Caco-2 (cell line): ENCODE measurements at regions not wholly inside any gene's neighbourhood (a gene's known extent, or its start where the extent isn't known, plus 50 kb on each side); places are given as distances from the start of the nearest gene placed in this dataset.

Source experiments
- BruUV-seq: library from RNA; stranded (reverse); fragments of 400-500 nt; replicated peaks from 2 replicates; lab custom pipeline; 2021; lab: Mats Ljungman, UMichigan
- CTCF ChIA-PET: fragments of 300-600 bp; sonication (Branson Sonifier 250); formaldehyde crosslinking; loops from one replicate; lab custom pipeline; 2022; ENCODE audit warnings: antibody characterized with exemption; lab: Charles Lee
- POLR2A ChIA-PET: fragments of 300-600 bp; sonication (Branson Sonifier 250); formaldehyde crosslinking; loops from one replicate; lab custom pipeline; 2022; ENCODE audit warnings: antibody characterized with exemption; lab: Charles Lee
- DNase-seq, 2 experiments: peaks; one replicate each; pipeline versions ENCODE4 v3.0.0 to v3.0.0-alpha.2; 2020 to 2022
- H3K27me3 ChIP-seq: replicated peaks from 2 replicates; pipeline ENCODE4 v1.6.0; 2011; ENCODE audit warnings: low read length; ENCODE audit not compliant: control insufficient read depth, insufficient read depth
- H3K36me3 ChIP-seq: 2 replicates; pipeline ENCODE4 v1.5.1; 2011; ENCODE audit warnings: low read length; ENCODE audit not compliant: control insufficient read depth, insufficient read depth
- H3K4me1 ChIP-seq: fragments of 250-450 bp; sonication (Bioruptor Pico); 2 replicates; pipeline ENCODE4 v1.5.1; 2020; ENCODE audit warnings: mild to moderate bottlenecking
- H3K4me3 ChIP-seq: 2 replicates; pipeline ENCODE4 v1.5.1; 2011; ENCODE audit warnings: low read depth, mild to moderate bottlenecking, control low read depth, low read length
- H3K9me3 ChIP-seq: fragments of 250-450 bp; sonication (Bioruptor Pico); 2 replicates; pipeline ENCODE4 v1.5.1; 2020; ENCODE audit warnings: mild to moderate bottlenecking, moderate library complexity
- H3K27ac Mint-ChIP-seq: one replicate; pipeline ENCODE4 v1.8.0; 2022; ENCODE audit warnings: mixed read lengths; ENCODE audit not compliant: unreplicated experiment
- H3K27me3 Mint-ChIP-seq: one replicate; pipeline ENCODE4 v1.8.0; 2022; ENCODE audit warnings: mixed read lengths; ENCODE audit not compliant: insufficient read depth, unreplicated experiment
- H3K36me3 Mint-ChIP-seq: one replicate; pipeline ENCODE4 v1.8.0; 2022; ENCODE audit warnings: mild to moderate bottlenecking, mixed read lengths; ENCODE audit not compliant: insufficient read depth, unreplicated experiment
- H3K4me1 Mint-ChIP-seq: one replicate; pipeline ENCODE4 v1.8.0; 2022; ENCODE audit warnings: low read depth, mixed read lengths; ENCODE audit not compliant: unreplicated experiment
- H3K4me3 Mint-ChIP-seq: one replicate; pipeline ENCODE4 v1.8.0; 2022; ENCODE audit warnings: mild to moderate bottlenecking, moderate library complexity, mixed read lengths; ENCODE audit not compliant: unreplicated experiment
- H3K9me3 Mint-ChIP-seq: one replicate; pipeline ENCODE4 v1.8.0; 2022; ENCODE audit warnings: mixed read lengths; ENCODE audit not compliant: unreplicated experiment
- intact Hi-C: fragments of 100-400 bp; cut with micrococcal nuclease; formaldehyde crosslinking; loops from one replicate; pipeline ENCODE4 v1.10.0; 2022; ENCODE audit not compliant: unreplicated experiment
- TF ChIP-seq, protein P1 (sequence below), 2 experiments: fragments of 200-600 bp in 1 of 2; IDR thresholded peaks; 1 replicate in 1 of 2; 2 replicates in 1 of 2; pipeline versions ENCODE4 v1.5.1 to v1.8.0; 2011 to 2022; ENCODE audit warnings: antibody characterized with exemption in 1 of 2, control low read depth in 1 of 2, inconsistent platforms in 1 of 2, low read depth in 1 of 2, low read length in 1 of 2, mild to moderate bottlenecking in 1 of 2, moderate library complexity in 1 of 2; ENCODE audit not compliant: insufficient read depth in 1 of 2, severe bottlenecking in 1 of 2, unreplicated experiment in 1 of 2

DNA sequence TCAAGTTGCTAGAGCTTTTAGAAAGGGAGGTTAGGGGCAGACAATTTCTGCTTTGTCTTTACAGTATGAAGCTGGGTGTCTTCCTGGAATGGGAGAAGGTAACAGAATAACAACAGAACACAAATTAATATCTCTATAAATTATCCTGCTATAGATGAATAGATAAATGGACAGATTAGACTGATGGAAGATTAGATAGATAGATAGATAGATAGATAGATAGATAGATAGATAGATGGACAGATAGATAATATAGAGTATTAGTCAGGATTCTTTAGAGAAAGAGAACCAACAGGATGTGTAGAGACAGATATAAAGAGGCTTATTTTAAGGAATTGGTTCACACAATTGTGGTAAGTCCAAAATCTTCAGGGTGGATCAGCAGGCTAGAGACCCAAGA, 302.2 kb downstream of the BCL11A start:
- POLR2A ChIA-PET, result no interaction called here

DNA sequence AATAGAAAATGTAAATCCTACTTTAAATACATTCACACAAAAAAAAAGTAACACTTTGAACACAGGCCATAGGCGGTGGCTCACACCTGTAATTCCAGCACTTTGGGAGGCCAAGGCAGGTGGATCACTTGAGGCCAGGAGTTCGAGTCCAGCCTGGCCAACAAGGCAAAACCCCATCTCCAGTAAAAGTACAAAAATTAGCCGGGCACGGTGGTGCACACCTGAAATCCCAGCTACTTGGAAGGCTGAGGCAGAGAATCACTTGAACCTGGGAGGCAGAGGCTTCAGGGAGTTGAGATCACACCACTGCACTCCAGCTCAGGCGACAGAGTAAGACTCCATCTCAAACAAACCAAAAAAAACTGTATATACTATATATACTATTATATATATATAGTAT, 303.6 kb downstream of the BCL11A start:
- Mint-ChIP-seq H3K4me3 (no peak overlapping the region), H3K36me3 (no peaks in the 10 kb centered on the region), H3K27me3 (no peaks in the 10 kb centered on the region), H3K27ac (no peak overlapping the region), H3K4me1 (no peaks in the 10 kb centered on the region), H3K9me3 (no peaks in the 10 kb centered on the region)
- BruUV-seq, result no TSS peak
- intact Hi-C loops, result no loop called here
- no peaks in the 10 kb centered on the region for H3K4me1 ChIP-seq
- CTCF ChIA-PET, result no interaction called here
- no peaks in the 10 kb centered on the region for H3K27me3 ChIP-seq
- no peaks in the 10 kb centered on the region for H3K9me3 ChIP-seq
- TF ChIP-seq, protein P1, sequence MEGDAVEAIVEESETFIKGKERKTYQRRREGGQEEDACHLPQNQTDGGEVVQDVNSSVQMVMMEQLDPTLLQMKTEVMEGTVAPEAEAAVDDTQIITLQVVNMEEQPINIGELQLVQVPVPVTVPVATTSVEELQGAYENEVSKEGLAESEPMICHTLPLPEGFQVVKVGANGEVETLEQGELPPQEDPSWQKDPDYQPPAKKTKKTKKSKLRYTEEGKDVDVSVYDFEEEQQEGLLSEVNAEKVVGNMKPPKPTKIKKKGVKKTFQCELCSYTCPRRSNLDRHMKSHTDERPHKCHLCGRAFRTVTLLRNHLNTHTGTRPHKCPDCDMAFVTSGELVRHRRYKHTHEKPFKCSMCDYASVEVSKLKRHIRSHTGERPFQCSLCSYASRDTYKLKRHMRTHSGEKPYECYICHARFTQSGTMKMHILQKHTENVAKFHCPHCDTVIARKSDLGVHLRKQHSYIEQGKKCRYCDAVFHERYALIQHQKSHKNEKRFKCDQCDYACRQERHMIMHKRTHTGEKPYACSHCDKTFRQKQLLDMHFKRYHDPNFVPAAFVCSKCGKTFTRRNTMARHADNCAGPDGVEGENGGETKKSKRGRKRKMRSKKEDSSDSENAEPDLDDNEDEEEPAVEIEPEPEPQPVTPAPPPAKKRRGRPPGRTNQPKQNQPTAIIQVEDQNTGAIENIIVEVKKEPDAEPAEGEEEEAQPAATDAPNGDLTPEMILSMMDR (IDR thresholded peaks at IDR 0.05; ENCODE audit: insufficient read depth in 1 of 2, low read depth in 1 of 2, low read length in 1 of 2, severe bottlenecking in 1 of 2, unreplicated experiment in 1 of 2), result no peak
- POLR2A ChIA-PET, result no interaction called here
- H3K4me3 ChIP-seq, result no peak overlapping the region
- no peaks in the 10 kb centered on the region for H3K36me3 ChIP-seq
- no peak for DNase-seq

More for the DNA sequence above, 302.2 kb downstream of the BCL11A start:
- Histone ChIP-seq H3K4me1 (no peaks in the 10 kb centered on the region), H3K27me3 (no peaks in the 10 kb centered on the region), H3K4me3 (no peak overlapping the region), H3K9me3 (no peaks in the 10 kb centered on the region), H3K36me3 (no peaks in the 10 kb centered on the region)
- no peak for DNase-seq
- Mint-ChIP-seq H3K27ac (no peak overlapping the region), H3K36me3 (no peaks in the 10 kb centered on the region), H3K27me3 (peaks cover 3% of the 10 kb centered on the region), H3K9me3 (no peaks in the 10 kb centered on the region), H3K4me1 (no peaks in the 10 kb centered on the region), H3K4me3 (no peak overlapping the region)
- TF ChIP-seq, protein P1 (IDR thresholded peaks at IDR 0.05; ENCODE audit: insufficient read depth in 1 of 2, low read depth in 1 of 2, low read length in 1 of 2, severe bottlenecking in 1 of 2, unreplicated experiment in 1 of 2), result no peak
- CTCF ChIA-PET, result no interaction called here
- BruUV-seq, result no TSS peak
- intact Hi-C loops, result no loop called here

GRCh38 chr2:60247471-60247870, 306.0 kb downstream of the BCL11A start:
- Mint-ChIP-seq H3K4me3 (no peak overlapping the region), H3K4me1 (no peaks in the 10 kb centered on the region), H3K36me3 (no peaks in the 10 kb centered on the region), H3K9me3 (peaks cover 8% of the 10 kb centered on the region), H3K27ac (no peak overlapping the region), H3K27me3 (no peaks in the 10 kb centered on the region)
- no peak for DNase-seq
- H3K27me3 ChIP-seq, result no peaks in the 10 kb centered on the region
- H3K9me3 ChIP-seq, result no peaks in the 10 kb centered on the region
- CTCF ChIA-PET, result no interaction called here
- no peak overlapping the region for H3K4me3 ChIP-seq
- H3K4me1 ChIP-seq, result no peaks in the 10 kb centered on the region
- intact Hi-C loops, result no loop called here
- TF ChIP-seq, protein P1 (IDR thresholded peaks at IDR 0.05; ENCODE audit: insufficient read depth in 1 of 2, low read depth in 1 of 2, low read length in 1 of 2, severe bottlenecking in 1 of 2, unreplicated experiment in 1 of 2), result no peak
- no peaks in the 10 kb centered on the region for H3K36me3 ChIP-seq
- POLR2A ChIA-PET, result no interaction called here
- no TSS peak for BruUV-seq
